ENCODE measurements at regions not wholly inside any gene's neighbourhood (a gene's known extent, or its start where the extent isn't known, plus 50 kb on each side); places are given as distances from the start of the nearest gene placed in this dataset.

DNA sequence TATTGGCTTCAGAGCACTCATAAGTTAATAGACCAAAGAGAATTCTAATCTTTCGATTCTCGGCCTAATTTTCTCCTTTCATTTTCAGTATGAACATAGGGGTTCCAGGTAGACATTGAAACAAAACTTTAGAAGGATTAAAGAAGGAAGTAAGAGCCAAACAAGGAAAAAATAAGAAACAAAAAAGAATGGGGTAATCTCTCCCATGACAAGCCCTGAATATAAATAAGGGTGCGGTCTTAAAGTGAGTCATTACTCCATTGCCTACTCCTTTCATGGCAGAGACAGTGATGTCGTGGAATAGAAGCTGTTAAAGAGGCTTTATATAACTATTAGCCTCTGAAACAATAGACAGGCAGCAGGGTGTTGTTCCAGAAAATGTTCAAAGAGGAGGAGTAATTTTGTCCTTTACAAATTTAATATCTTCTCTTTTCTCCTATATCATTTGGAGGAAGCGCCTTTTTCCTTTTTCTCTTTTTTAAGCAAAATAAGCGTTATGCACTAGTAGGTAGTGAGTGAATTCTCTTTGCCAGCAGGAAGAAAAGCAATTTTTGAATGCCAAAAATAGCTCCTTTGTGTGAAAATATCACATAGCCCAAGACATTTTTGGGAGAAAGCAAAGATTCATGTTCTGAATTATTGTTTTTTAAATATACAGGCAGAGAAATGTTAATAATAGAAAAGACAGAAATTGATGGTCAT is 607.9 kb upstream of the KCNMB2 start:
- Histone ChIP-seq H3K36me3 (ENCODE audit: control insufficient read depth, low read length) (no peaks in the 10 kb centered on the region), H3K9me2 (replicated peaks; ENCODE audit: control insufficient read depth, low read length) (no peaks in the 10 kb centered on the region), H3K4me1 (ENCODE audit: control insufficient read depth, low read length) (peaks cover 24% of the 10 kb centered on the region), H4K20me1 (ENCODE audit: control insufficient read depth, insufficient read depth, low read depth, low read length) (no peaks in the 10 kb centered on the region), H3K27ac (ENCODE audit: low read depth, low read length) (no peak overlapping the region), H3K9me3 (ENCODE audit: control insufficient read depth, insufficient read depth, low read length) (no peaks in the 10 kb centered on the region), H3K27me3 (ENCODE audit: control insufficient read depth, low read length) (no peaks in the 10 kb centered on the region), H3K4me3 (ENCODE audit: low read length) (no peak overlapping the region), H3K79me2 (ENCODE audit: control insufficient read depth, low read length) (no peaks in the 10 kb centered on the region), H3K4me2 (ENCODE audit: low read length) (no peak overlapping the region), H3F3A (ENCODE audit: control insufficient read depth, insufficient read depth) (no peaks in the 10 kb centered on the region)
- TF ChIP-seq, protein P1, sequence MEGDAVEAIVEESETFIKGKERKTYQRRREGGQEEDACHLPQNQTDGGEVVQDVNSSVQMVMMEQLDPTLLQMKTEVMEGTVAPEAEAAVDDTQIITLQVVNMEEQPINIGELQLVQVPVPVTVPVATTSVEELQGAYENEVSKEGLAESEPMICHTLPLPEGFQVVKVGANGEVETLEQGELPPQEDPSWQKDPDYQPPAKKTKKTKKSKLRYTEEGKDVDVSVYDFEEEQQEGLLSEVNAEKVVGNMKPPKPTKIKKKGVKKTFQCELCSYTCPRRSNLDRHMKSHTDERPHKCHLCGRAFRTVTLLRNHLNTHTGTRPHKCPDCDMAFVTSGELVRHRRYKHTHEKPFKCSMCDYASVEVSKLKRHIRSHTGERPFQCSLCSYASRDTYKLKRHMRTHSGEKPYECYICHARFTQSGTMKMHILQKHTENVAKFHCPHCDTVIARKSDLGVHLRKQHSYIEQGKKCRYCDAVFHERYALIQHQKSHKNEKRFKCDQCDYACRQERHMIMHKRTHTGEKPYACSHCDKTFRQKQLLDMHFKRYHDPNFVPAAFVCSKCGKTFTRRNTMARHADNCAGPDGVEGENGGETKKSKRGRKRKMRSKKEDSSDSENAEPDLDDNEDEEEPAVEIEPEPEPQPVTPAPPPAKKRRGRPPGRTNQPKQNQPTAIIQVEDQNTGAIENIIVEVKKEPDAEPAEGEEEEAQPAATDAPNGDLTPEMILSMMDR (IDR thresholded peaks at IDR 0.05; ENCODE audit: low read depth, low read length, poor library complexity, severe bottlenecking), result no peak
- TF ChIP-seq EZH2phosphoT487 (IDR thresholded peaks at IDR 0.05; ENCODE audit: borderline replicate concordance, low read length), result no peak

DNA sequence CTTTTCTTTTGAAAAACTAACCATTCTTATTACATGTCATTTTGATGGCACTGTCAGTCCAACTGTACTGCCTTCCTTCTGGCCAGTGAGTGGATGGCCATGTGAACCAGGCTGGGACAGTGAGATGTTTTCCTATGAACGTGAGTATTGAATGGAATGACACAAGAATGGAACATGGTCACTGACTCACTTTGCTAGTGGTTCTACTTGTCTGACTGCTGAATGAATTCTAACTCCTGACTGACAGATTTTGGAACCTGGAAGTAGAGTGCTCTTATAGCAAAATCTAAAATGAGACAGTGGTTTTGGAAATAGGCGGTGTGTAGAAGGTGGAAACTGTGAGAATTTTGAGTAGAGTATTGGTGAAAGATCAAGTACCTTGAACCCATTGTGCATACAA is 606.9 kb upstream of the KCNMB2 start:
- Histone ChIP-seq H3K36me3 (ENCODE audit: control insufficient read depth, low read length) (no peaks in the 10 kb centered on the region), H3K27me3 (ENCODE audit: control insufficient read depth, low read length) (no peaks in the 10 kb centered on the region), H3K27ac (ENCODE audit: low read depth, low read length) (no peak overlapping the region), H3K79me2 (ENCODE audit: control insufficient read depth, low read length) (no peaks in the 10 kb centered on the region), H3K9me2 (replicated peaks; ENCODE audit: control insufficient read depth, low read length) (no peaks in the 10 kb centered on the region), H4K20me1 (ENCODE audit: control insufficient read depth, insufficient read depth, low read depth, low read length) (no peaks in the 10 kb centered on the region), H3K4me3 (ENCODE audit: low read length) (no peak overlapping the region), H3F3A (ENCODE audit: control insufficient read depth, insufficient read depth) (no peaks in the 10 kb centered on the region), H3K4me2 (ENCODE audit: low read length) (no peak overlapping the region), H3K9me3 (ENCODE audit: control insufficient read depth, insufficient read depth, low read length) (no peaks in the 10 kb centered on the region), H3K4me1 (ENCODE audit: control insufficient read depth, low read length) (peaks cover 34% of the 10 kb centered on the region)
- TF ChIP-seq, protein P1 (IDR thresholded peaks at IDR 0.05; ENCODE audit: low read depth, low read length, poor library complexity, severe bottlenecking), result no peak
- TF ChIP-seq EZH2phosphoT487 (IDR thresholded peaks at IDR 0.05; ENCODE audit: borderline replicate concordance, low read length), result no peak

DNA sequence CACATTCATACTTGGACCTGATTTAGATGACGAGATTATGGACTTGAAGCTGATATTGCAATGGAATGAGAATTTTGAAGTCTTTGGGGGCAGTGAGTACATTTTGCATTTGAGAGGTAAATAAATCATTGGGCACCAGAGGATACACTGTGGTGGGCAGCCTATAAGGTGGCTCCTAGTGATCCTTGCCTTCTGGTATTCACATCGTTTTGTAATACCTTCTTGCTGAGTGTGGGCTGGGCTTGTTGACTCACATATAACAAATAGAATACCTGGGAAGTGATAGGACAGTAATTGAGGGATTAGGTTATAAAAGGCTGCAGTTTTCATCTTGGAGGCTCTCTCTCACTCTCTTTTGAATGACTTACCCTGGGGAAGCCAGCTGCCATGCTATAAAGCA is 605.5 kb upstream of the KCNMB2 start:
- Histone ChIP-seq H3K9me2 (replicated peaks; ENCODE audit: control insufficient read depth, low read length) (no peaks in the 10 kb centered on the region), H3F3A (ENCODE audit: control insufficient read depth, insufficient read depth) (0 out of 2 replicates have a peak, but pooled peaks cover 2% of the 10 kb centered on the region), H3K79me2 (ENCODE audit: control insufficient read depth, low read length) (no peaks in the 10 kb centered on the region), H3K27me3 (ENCODE audit: control insufficient read depth, low read length) (no peaks in the 10 kb centered on the region), H3K4me2 (ENCODE audit: low read length) (no peak overlapping the region), H3K36me3 (ENCODE audit: control insufficient read depth, low read length) (no peaks in the 10 kb centered on the region), H3K27ac (ENCODE audit: low read depth, low read length) (no peak overlapping the region), H3K4me1 (ENCODE audit: control insufficient read depth, low read length) (peaks cover 48% of the 10 kb centered on the region), H3K4me3 (ENCODE audit: low read length) (no peak overlapping the region), H3K9me3 (ENCODE audit: control insufficient read depth, insufficient read depth, low read length) (no peaks in the 10 kb centered on the region), H4K20me1 (ENCODE audit: control insufficient read depth, insufficient read depth, low read depth, low read length) (no peaks in the 10 kb centered on the region)
- TF ChIP-seq, protein P1 (IDR thresholded peaks at IDR 0.05; ENCODE audit: low read depth, low read length, poor library complexity, severe bottlenecking), result no peak
- TF ChIP-seq EZH2phosphoT487 (IDR thresholded peaks at IDR 0.05; ENCODE audit: borderline replicate concordance, low read length), result no peak
